ENCODE measurements at regions not wholly inside any gene's neighbourhood (a gene's known extent, or its start where the extent isn't known, plus 50 kb on each side); places are given as distances from the start of the nearest gene placed in this dataset.

DNA sequence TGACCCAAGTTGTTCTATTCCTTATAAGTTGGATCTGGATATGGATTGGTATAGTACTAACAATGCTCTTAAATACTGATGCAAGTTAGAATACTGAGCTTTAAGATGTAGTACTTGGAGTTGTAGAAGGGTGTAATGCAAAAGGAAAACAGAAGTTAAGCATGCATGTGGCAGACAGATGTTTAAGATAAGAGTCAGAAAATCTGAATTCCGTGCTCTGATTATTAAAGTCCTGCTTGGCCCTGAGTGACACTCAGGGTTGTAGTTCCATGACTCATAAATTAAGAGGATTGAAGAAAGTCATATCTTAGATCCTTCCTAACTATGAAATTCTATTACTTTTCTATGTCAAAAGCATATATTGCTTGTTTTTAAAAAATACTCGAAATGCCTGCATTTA, 250.6 kb downstream of the RPRM start:
- H3K4me1 Mint-ChIP-seq, result no peaks in the 10 kb centered on the region
- H3K27ac ChIP-seq (ENCODE audit: low read depth), result no peak overlapping the region
- H3K79me2 ChIP-seq (replicated peaks; ENCODE audit: insufficient read depth), result no peaks in the 10 kb centered on the region
- H3K4me2 ChIP-seq, result no peak overlapping the region
- TF ChIP-seq, protein P1, sequence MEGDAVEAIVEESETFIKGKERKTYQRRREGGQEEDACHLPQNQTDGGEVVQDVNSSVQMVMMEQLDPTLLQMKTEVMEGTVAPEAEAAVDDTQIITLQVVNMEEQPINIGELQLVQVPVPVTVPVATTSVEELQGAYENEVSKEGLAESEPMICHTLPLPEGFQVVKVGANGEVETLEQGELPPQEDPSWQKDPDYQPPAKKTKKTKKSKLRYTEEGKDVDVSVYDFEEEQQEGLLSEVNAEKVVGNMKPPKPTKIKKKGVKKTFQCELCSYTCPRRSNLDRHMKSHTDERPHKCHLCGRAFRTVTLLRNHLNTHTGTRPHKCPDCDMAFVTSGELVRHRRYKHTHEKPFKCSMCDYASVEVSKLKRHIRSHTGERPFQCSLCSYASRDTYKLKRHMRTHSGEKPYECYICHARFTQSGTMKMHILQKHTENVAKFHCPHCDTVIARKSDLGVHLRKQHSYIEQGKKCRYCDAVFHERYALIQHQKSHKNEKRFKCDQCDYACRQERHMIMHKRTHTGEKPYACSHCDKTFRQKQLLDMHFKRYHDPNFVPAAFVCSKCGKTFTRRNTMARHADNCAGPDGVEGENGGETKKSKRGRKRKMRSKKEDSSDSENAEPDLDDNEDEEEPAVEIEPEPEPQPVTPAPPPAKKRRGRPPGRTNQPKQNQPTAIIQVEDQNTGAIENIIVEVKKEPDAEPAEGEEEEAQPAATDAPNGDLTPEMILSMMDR (conservative IDR thresholded peaks at IDR 0.05; ENCODE audit: low read depth in 2 of 2), result no peak
- TF ChIP-seq JUNB (IDR thresholded peaks at IDR 0.05; ENCODE audit: unreplicated experiment), result no peak
- no peak for TF ChIP-seq ZNF114 (CRISPR knock-in tag; IDR thresholded peaks at IDR 0.05)
- TF ChIP-seq EZH2 (IDR thresholded peaks at IDR 0.05; ENCODE audit: low read depth, unreplicated experiment), result no peak
- no peak for TF ChIP-seq ZNF331 (CRISPR knock-in tag; IDR thresholded peaks at IDR 0.05; ENCODE audit: low read depth)
- TF ChIP-seq STAT1 (IDR thresholded peaks at IDR 0.05; ENCODE audit: unreplicated experiment), result no peak
- TF ChIP-seq, protein P2, sequence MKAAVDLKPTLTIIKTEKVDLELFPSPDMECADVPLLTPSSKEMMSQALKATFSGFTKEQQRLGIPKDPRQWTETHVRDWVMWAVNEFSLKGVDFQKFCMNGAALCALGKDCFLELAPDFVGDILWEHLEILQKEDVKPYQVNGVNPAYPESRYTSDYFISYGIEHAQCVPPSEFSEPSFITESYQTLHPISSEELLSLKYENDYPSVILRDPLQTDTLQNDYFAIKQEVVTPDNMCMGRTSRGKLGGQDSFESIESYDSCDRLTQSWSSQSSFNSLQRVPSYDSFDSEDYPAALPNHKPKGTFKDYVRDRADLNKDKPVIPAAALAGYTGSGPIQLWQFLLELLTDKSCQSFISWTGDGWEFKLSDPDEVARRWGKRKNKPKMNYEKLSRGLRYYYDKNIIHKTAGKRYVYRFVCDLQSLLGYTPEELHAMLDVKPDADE (IDR thresholded peaks at IDR 0.05), result no peak
- no peak for TF ChIP-seq POLR2AphosphoS5 (IDR thresholded peaks at IDR 0.05; ENCODE audit: low read depth)
- peaks cover 11% of the 10 kb centered on the region for H3K9me3 Mint-ChIP-seq
- H3K27me3 Mint-ChIP-seq (ENCODE audit: insufficient read depth, low read depth, poor library complexity), result no peaks in the 10 kb centered on the region
- no peaks in the 10 kb centered on the region for H3F3A ChIP-seq (replicated peaks; ENCODE audit: low read depth)
- no peak overlapping the region for H2AFZ ChIP-seq
- H3K4me3 ChIP-seq, result no peak overlapping the region
- no peaks in the 10 kb centered on the region for H4K20me1 ChIP-seq (replicated peaks; ENCODE audit: insufficient read depth)
- ATAC-seq (no peak), DNase-seq (ENCODE audit: low spot score) (no peak)
- no peak overlapping the region for H3K27ac Mint-ChIP-seq
- no peaks in the 10 kb centered on the region for H3K27me3 ChIP-seq (ENCODE audit: insufficient read depth)
- H3K9me2 ChIP-seq (ENCODE audit: insufficient read depth), result no peaks in the 10 kb centered on the region
- no peaks in the 10 kb centered on the region for H3K4me1 ChIP-seq (ENCODE audit: insufficient read depth)
- peaks cover 3% of the 10 kb centered on the region; the same call in 1 of the 3 replicates for H3K36me3 Mint-ChIP-seq (ENCODE audit: low read depth)
- H3K36me3 ChIP-seq (ENCODE audit: insufficient read depth), result 0 out of 2 replicates have a peak, but pooled peaks cover 2% of the 10 kb centered on the region
- no peak overlapping the region for H3K4me3 Mint-ChIP-seq

DNA sequence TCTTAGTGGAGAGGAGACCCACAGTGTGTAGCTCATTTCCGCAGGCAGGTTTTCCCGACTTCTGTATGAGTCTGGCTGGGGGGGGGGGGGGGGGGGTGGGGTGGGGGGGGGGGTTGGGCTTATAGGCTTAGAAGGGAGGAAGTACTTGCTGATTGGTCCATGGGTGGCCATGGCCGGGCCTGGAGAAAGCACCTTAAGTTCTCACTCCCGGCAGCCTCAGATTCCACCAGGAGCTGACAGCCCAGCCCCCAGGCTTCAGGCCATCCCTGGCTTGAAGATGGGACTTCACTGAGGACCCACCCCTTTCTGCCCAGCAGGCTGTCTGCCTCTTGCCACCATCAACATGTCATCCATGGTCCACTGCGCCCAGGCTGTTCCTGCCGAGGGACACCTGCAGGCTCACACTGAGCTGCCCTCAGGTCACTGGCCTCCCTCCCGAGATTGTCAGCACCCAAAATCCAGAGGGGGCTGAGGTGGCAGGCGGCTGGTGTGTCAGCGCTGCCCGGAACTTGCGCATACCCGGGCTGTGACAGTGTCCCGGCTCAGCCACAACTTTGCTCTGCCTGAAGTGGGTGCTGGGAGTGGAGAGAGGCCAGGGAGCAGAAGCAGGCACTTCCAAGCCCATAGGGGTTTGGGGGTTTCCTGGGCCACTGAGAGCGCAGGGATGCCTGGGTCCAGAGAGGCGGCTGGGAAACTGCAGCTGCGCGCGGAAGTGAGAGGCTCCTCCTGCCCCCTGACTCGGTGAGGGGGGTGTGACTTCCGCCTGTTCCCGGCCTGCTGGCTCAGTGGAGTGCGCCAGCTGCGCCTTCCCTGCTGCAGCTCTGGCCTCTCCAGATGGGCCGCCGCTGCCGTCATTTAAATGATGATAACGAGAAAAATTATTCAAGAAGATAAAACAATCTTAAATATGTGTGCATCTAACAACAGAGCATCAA, 256.1 kb downstream of the RPRM start:
- no peak overlapping the region for H3K27ac Mint-ChIP-seq
- H3K4me3 Mint-ChIP-seq, result no peak overlapping the region
- Histone ChIP-seq H4K20me1 (replicated peaks; ENCODE audit: insufficient read depth) (no peaks in the 10 kb centered on the region), H3K9me2 (ENCODE audit: insufficient read depth) (no peaks in the 10 kb centered on the region), H3K4me1 (ENCODE audit: insufficient read depth) (no peaks in the 10 kb centered on the region), H3K4me3 (no peak overlapping the region), H2AFZ (no peak overlapping the region; the same call in 1 of the 2 replicates), H3K4me2 (no peak overlapping the region), H3K27me3 (ENCODE audit: insufficient read depth) (no peaks in the 10 kb centered on the region), H3K36me3 (ENCODE audit: insufficient read depth) (0 out of 2 replicates have a peak, but pooled peaks cover 2% of the 10 kb centered on the region), H3K27ac (ENCODE audit: low read depth) (no peak overlapping the region), H3F3A (replicated peaks; ENCODE audit: low read depth) (no peaks in the 10 kb centered on the region), H3K79me2 (replicated peaks; ENCODE audit: insufficient read depth) (no peaks in the 10 kb centered on the region)
- no peaks in the 10 kb centered on the region for H3K27me3 Mint-ChIP-seq (ENCODE audit: insufficient read depth, low read depth, poor library complexity)
- H3K4me1 Mint-ChIP-seq, result no peaks in the 10 kb centered on the region
- TF ChIP-seq POLR2AphosphoS5 (IDR thresholded peaks at IDR 0.05; ENCODE audit: low read depth), result no peak
- no peak for TF ChIP-seq ZNF331 (CRISPR knock-in tag; IDR thresholded peaks at IDR 0.05; ENCODE audit: low read depth)
- no peak for TF ChIP-seq EZH2phosphoT487 (IDR thresholded peaks at IDR 0.05; ENCODE audit: unreplicated experiment)
- TF ChIP-seq, protein P3, sequence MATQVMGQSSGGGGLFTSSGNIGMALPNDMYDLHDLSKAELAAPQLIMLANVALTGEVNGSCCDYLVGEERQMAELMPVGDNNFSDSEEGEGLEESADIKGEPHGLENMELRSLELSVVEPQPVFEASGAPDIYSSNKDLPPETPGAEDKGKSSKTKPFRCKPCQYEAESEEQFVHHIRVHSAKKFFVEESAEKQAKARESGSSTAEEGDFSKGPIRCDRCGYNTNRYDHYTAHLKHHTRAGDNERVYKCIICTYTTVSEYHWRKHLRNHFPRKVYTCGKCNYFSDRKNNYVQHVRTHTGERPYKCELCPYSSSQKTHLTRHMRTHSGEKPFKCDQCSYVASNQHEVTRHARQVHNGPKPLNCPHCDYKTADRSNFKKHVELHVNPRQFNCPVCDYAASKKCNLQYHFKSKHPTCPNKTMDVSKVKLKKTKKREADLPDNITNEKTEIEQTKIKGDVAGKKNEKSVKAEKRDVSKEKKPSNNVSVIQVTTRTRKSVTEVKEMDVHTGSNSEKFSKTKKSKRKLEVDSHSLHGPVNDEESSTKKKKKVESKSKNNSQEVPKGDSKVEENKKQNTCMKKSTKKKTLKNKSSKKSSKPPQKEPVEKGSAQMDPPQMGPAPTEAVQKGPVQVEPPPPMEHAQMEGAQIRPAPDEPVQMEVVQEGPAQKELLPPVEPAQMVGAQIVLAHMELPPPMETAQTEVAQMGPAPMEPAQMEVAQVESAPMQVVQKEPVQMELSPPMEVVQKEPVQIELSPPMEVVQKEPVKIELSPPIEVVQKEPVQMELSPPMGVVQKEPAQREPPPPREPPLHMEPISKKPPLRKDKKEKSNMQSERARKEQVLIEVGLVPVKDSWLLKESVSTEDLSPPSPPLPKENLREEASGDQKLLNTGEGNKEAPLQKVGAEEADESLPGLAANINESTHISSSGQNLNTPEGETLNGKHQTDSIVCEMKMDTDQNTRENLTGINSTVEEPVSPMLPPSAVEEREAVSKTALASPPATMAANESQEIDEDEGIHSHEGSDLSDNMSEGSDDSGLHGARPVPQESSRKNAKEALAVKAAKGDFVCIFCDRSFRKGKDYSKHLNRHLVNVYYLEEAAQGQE (IDR thresholded peaks at IDR 0.05; ENCODE audit: unreplicated experiment), result no peak
- no peak for TF ChIP-seq NANOG (IDR thresholded peaks at IDR 0.05; ENCODE audit: borderline replicate concordance)
- H3K36me3 Mint-ChIP-seq (ENCODE audit: low read depth), result peaks cover 5% of the 10 kb centered on the region; the same call in 1 of the 3 replicates
- DNase-seq (ENCODE audit: low spot score) (no peak), ATAC-seq (no peak)
- peaks cover 18% of the 10 kb centered on the region for H3K9me3 Mint-ChIP-seq

Data from GM23338 (cell line).